GM23338 (cell line): ENCODE measurements at regions not wholly inside any gene's neighbourhood (a gene's known extent, or its start where the extent isn't known, plus 50 kb on each side); places are given as distances from the start of the nearest gene placed in this dataset.

ENCODE experiments used
- ATAC-seq: fragments of 200-7000 bp; cut with Tn5 transposase; 3 replicates; pipeline ENCODE4 v1.9.1; 2020
- DNase-seq: peaks from one replicate; pipeline ENCODE4 v3.0.0-alpha.2; 2015; ENCODE audit warnings: low spot score
- H2AFZ ChIP-seq: fragments of 200-600 bp; sonication (generic); 2 replicates; pipeline ENCODE4 v1.8.0; 2016; ENCODE audit warnings: antibody characterized with exemption, mild to moderate bottlenecking, moderate library complexity
- H3F3A ChIP-seq: fragments of 200-600 bp; sonication (generic); replicated peaks from 2 replicates; pipeline ENCODE4 v1.8.0; 2017; ENCODE audit warnings: antibody characterized with exemption, mixed run types, low read depth
- H3K27ac ChIP-seq: fragments of 200-600 bp; sonication (generic); 2 replicates; pipeline ENCODE4 v1.6.1; 2016; ENCODE audit warnings: low read depth
- H3K27me3 ChIP-seq: fragments of 200-600 bp; sonication (generic); 2 replicates; pipeline ENCODE4 v1.8.0; 2016; ENCODE audit warnings: mild to moderate bottlenecking, mixed run types, moderate library complexity; ENCODE audit not compliant: insufficient read depth
- H3K36me3 ChIP-seq: fragments of 200-600 bp; sonication (generic); 2 replicates; pipeline ENCODE4 v1.8.0; 2016; ENCODE audit warnings: mild to moderate bottlenecking; ENCODE audit not compliant: insufficient read depth
- H3K4me1 ChIP-seq: fragments of 200-600 bp; sonication (generic); 2 replicates; pipeline ENCODE4 v1.8.0; 2016; ENCODE audit warnings: mild to moderate bottlenecking, moderate library complexity; ENCODE audit not compliant: insufficient read depth
- H3K4me2 ChIP-seq: fragments of 200-600 bp; sonication (generic); 2 replicates; pipeline ENCODE4 v1.7.1; 2017; ENCODE audit warnings: mixed run types
- H3K4me3 ChIP-seq: fragments of 200-600 bp; sonication (generic); 2 replicates; pipeline ENCODE4 v1.6.1; 2016; ENCODE audit warnings: mixed run types
- H3K79me2 ChIP-seq: fragments of 200-600 bp; sonication (generic); replicated peaks from 2 replicates; pipeline ENCODE4 v1.8.0; 2017; ENCODE audit warnings: mild to moderate bottlenecking; ENCODE audit not compliant: insufficient read depth
- H3K9me2 ChIP-seq: fragments of 200-600 bp; sonication (generic); 2 replicates; pipeline ENCODE4 v1.8.0; 2017; ENCODE audit not compliant: insufficient read depth
- H4K20me1 ChIP-seq: fragments of 200-600 bp; sonication (generic); replicated peaks from 2 replicates; pipeline ENCODE4 v1.8.0; 2017; ENCODE audit warnings: mild to moderate bottlenecking; ENCODE audit not compliant: insufficient read depth
- H3K27ac Mint-ChIP-seq: 2 replicates; pipeline ENCODE4 v1.8.0; 2020; ENCODE audit warnings: inconsistent platforms, mild to moderate bottlenecking, moderate library complexity, mixed read lengths
- H3K27me3 Mint-ChIP-seq: 3 replicates; pipeline ENCODE4 v1.8.0; 2022; ENCODE audit warnings: low read depth, mild to moderate bottlenecking, moderate library complexity, mixed read lengths, inconsistent platforms; ENCODE audit not compliant: insufficient read depth, poor library complexity
- H3K36me3 Mint-ChIP-seq: 3 replicates; pipeline ENCODE4 v1.8.0; 2021; ENCODE audit warnings: low read depth, mild to moderate bottlenecking, inconsistent platforms, moderate library complexity, mixed read lengths
- H3K4me1 Mint-ChIP-seq: 3 replicates; pipeline ENCODE4 v1.8.0; 2020; ENCODE audit warnings: mild to moderate bottlenecking, inconsistent platforms, mixed read lengths
- H3K4me3 Mint-ChIP-seq: 3 replicates; pipeline ENCODE4 v1.8.0; 2021; ENCODE audit warnings: moderate library complexity, mild to moderate bottlenecking, inconsistent platforms, mixed read lengths
- H3K9me3 Mint-ChIP-seq: 3 replicates; pipeline ENCODE4 v1.8.0; 2020; ENCODE audit warnings: moderate library complexity, mild to moderate bottlenecking, inconsistent platforms, mixed read lengths
- CREB1 ChIP-seq: fragments of 250-450 bp; sonication (Bioruptor Pico); IDR thresholded peaks from 2 replicates; pipeline ENCODE4 v1.5.0; 2020; ENCODE audit warnings: low read depth, mild to moderate bottlenecking, moderate library complexity
- CTCF ChIP-seq, 2 experiments: fragments of 200-600 bp in 1 of 2; sonication (generic) in 1 of 2; conservative IDR thresholded peaks; 2 replicates each; pipeline versions ENCODE4 v1.5.1 to v1.6.1; 2016 to 2017; ENCODE audit warnings: antibody characterized with exemption in 2 of 2, low read depth in 2 of 2, mild to moderate bottlenecking in 2 of 2, moderate library complexity in 1 of 2
- ETS1 ChIP-seq: IDR thresholded peaks from 2 replicates; pipeline ENCODE4 v1.6.1; 2016; ENCODE audit warnings: antibody characterized with exemption
- EZH2 ChIP-seq: fragments of 200-600 bp; sonication (generic); IDR thresholded peaks from one replicate; pipeline ENCODE4 v1.8.0; 2017; ENCODE audit warnings: antibody characterized with exemption, mild to moderate bottlenecking, low read depth; ENCODE audit not compliant: unreplicated experiment
- EZH2phosphoT487 ChIP-seq: fragments of 200-600 bp; sonication (generic); IDR thresholded peaks from one replicate; pipeline ENCODE4 v1.8.1; 2018; ENCODE audit warnings: antibody characterized with exemption; ENCODE audit not compliant: unreplicated experiment
- JUNB ChIP-seq: IDR thresholded peaks from one replicate; pipeline ENCODE4 v1.6.1; 2016; ENCODE audit warnings: antibody characterized with exemption; ENCODE audit not compliant: unreplicated experiment
- NANOG ChIP-seq: IDR thresholded peaks from 2 replicates; pipeline ENCODE4 v1.6.1; 2016; ENCODE audit warnings: antibody characterized with exemption, borderline replicate concordance
- POLR2AphosphoS5 ChIP-seq: IDR thresholded peaks from 2 replicates; pipeline ENCODE4 v1.6.1; 2016; ENCODE audit warnings: antibody characterized with exemption, low read depth
- REST ChIP-seq: IDR thresholded peaks from one replicate; pipeline ENCODE4 v1.6.1; 2018; ENCODE audit warnings: antibody characterized with exemption; ENCODE audit not compliant: unreplicated experiment
- STAT1 ChIP-seq: IDR thresholded peaks from one replicate; pipeline ENCODE4 v1.6.1; 2016; ENCODE audit warnings: antibody characterized with exemption; ENCODE audit not compliant: unreplicated experiment
- ZNF114 ChIP-seq: fragments of 250-450 bp; sonication (Bioruptor Pico); IDR thresholded peaks from 2 replicates; pipeline ENCODE4 v1.5.0; 2020; ENCODE audit warnings: mild to moderate bottlenecking, moderate library complexity
- ZNF331 ChIP-seq: fragments of 250-450 bp; sonication (Bioruptor Pico); IDR thresholded peaks from 2 replicates; pipeline ENCODE4 v1.5.0; 2020; ENCODE audit warnings: low read depth, mild to moderate bottlenecking, moderate library complexity
- ZNF462 ChIP-seq: fragments of 250-450 bp; sonication (Bioruptor Pico); IDR thresholded peaks from 2 replicates; pipeline ENCODE4 v1.5.0; 2020; ENCODE audit warnings: mild to moderate bottlenecking, moderate library complexity

- Mint-ChIP-seq H3K27ac (no peak overlapping the region), H3K36me3 (no peaks in the 10 kb centered on the region), H3K27me3 (no peaks in the 10 kb centered on the region), H3K4me1 (peaks cover 12% of the 10 kb centered on the region), H3K4me3 (no peak overlapping the region), H3K9me3 (no peaks in the 10 kb centered on the region)
- no peaks in the 10 kb centered on the region for H3K4me1 ChIP-seq
- H4K20me1 ChIP-seq = no peaks in the 10 kb centered on the region
- no peaks in the 10 kb centered on the region for H3K79me2 ChIP-seq
- no peaks in the 10 kb centered on the region for H3K27me3 ChIP-seq
- no peaks in the 10 kb centered on the region for H3F3A ChIP-seq
- DNase-seq = no peak
- no peak for TF ChIP-seq POLR2AphosphoS5
- TF ChIP-seq ETS1 = no peak
- no peak for TF ChIP-seq JUNB
- no peak for TF ChIP-seq EZH2phosphoT487
- TF ChIP-seq ZNF462 (CRISPR knock-in tag) = no peak
- TF ChIP-seq NANOG = no peak
- TF ChIP-seq EZH2 = no peak
- no peak for TF ChIP-seq CREB1 (CRISPR knock-in tag)
- no peak for TF ChIP-seq CTCF (conservative IDR thresholded peaks at IDR 0.05; ENCODE audit: low read depth in 2 of 2)
- no peak for TF ChIP-seq STAT1
- no peak for TF ChIP-seq REST
- no peak for TF ChIP-seq ZNF114 (CRISPR knock-in tag)
- no peak for TF ChIP-seq ZNF331 (CRISPR knock-in tag)
- H2AFZ ChIP-seq = no peak overlapping the region
- no peak for ATAC-seq
- peaks cover 3% of the 10 kb centered on the region; the same call in 1 of the 2 replicates for H3K9me2 ChIP-seq
- H3K4me3 ChIP-seq = no peak overlapping the region
- H3K27ac ChIP-seq = no peak overlapping the region
- no peak overlapping the region for H3K4me2 ChIP-seq
- H3K36me3 ChIP-seq = no peaks in the 10 kb centered on the region
Measured at GRCh38 chr10:123250640-123251039, 96.4 kb downstream of the BUB3 start.
